ENCODE measurements at regions not wholly inside any gene's neighbourhood (a gene's known extent, or its start where the extent isn't known, plus 50 kb on each side); places are given as distances from the start of the nearest gene placed in this dataset.
"Not testable (repeated sequence)": the region's sequence is repeated elsewhere in the genome, so short reads cannot be mapped to it uniquely, and the experiment has no call there.

DNA sequence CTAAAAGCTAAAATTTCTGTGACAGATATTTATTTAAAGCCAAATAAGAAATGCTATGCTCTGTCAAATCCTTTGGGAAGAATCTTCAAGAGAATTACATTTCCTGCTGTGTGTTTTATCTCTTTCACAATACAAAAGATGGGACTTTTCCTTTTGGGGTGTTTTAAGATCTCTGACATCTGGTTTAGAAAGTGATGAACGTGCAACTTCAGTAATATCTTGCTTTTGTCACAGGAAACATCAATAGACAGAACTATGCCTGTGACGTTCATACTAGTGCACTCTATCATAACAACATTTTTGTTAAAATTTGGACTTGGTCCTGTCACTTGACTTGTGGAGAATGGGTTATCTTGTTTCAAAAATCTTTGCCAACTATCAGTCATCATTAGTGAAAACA, 195.7 kb upstream of the KCNMB2 start:
- Histone ChIP-seq H3K36me3 (no peaks in the 10 kb centered on the region), H3K27me3 (no peaks in the 10 kb centered on the region), H3K4me1 (peaks cover 14 to 28% of the 10 kb centered on the region in 2 donors), H3K4me3 (replicated peaks in 1 of 3) (no peak overlapping the region), H3K27ac (no peak overlapping the region), H3K9me3 (no peaks in the 10 kb centered on the region)
- DNase-seq = no peak
- 65 to 68% methylated on average over 2 of the region's 2 CpGs for WGBS, 2 donors
- TF ChIP-seq POLR2A (IDR thresholded peaks at IDR 0.05) = no peak
- TF ChIP-seq, protein P1, sequence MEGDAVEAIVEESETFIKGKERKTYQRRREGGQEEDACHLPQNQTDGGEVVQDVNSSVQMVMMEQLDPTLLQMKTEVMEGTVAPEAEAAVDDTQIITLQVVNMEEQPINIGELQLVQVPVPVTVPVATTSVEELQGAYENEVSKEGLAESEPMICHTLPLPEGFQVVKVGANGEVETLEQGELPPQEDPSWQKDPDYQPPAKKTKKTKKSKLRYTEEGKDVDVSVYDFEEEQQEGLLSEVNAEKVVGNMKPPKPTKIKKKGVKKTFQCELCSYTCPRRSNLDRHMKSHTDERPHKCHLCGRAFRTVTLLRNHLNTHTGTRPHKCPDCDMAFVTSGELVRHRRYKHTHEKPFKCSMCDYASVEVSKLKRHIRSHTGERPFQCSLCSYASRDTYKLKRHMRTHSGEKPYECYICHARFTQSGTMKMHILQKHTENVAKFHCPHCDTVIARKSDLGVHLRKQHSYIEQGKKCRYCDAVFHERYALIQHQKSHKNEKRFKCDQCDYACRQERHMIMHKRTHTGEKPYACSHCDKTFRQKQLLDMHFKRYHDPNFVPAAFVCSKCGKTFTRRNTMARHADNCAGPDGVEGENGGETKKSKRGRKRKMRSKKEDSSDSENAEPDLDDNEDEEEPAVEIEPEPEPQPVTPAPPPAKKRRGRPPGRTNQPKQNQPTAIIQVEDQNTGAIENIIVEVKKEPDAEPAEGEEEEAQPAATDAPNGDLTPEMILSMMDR (IDR thresholded peaks at IDR 0.05) = no peak
- intact Hi-C loops (cut with DNase I) = no loop called here

DNA sequence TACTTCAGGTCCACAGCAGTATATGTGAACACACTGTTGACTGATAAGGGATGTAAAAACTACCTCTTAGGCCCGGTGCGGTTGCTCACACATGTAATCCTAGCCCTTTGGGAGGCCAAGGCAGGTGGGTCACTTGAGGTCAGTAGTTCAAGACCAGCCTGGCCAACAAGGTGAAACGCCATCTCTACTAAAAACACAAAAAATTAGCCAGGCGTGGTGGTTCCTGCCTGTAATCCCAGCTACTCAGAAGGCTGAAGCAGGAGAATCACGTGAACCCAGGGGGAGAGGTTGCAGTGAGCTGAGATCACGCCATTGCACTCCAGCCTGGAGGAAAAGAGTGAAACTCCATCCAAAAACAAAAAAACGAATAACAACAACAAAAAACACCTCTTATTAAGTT, 194.6 kb upstream of the KCNMB2 start:
- Histone ChIP-seq H3K27me3 (no peaks in the 10 kb centered on the region), H3K4me1 (peaks cover 14 to 28% of the 10 kb centered on the region in 2 donors), H3K9me3 (no peaks in the 10 kb centered on the region), H3K4me3 (replicated peaks in 1 of 3) (no peak overlapping the region), H3K27ac (peak overlapping the region; percentile 28 to 69 (median 34)), H3K36me3 (no peaks in the 10 kb centered on the region)
- intact Hi-C loops (cut with DNase I) = no loop called here
- 40 to 47% methylated on average over 7 of the region's 7 CpGs for WGBS, 2 donors
- TF ChIP-seq, protein P1 (IDR thresholded peaks at IDR 0.05) = no peak
- no peak for TF ChIP-seq POLR2A (IDR thresholded peaks at IDR 0.05)
- DNase-seq = peak; percentile 54 to 68

DNA sequence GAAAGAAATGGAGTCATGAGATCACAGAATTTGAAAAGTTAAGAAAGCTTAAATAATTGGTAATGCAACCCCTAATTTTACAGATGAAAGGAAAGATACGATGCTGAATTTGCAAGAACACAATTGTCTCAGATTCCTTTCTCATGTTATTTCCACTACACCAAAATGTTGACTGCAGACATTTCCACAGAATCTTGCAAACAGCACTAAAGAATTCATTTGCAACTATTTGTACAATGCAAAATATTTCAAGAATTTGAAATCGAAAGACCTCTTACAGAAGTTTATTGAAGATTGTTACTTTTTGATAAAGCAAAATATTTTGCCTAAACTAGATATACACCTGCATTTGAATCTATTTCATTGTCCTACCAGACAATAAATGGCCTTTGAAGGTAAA, 194.1 kb upstream of the KCNMB2 start:
- no peaks in the 10 kb centered on the region for H3K9me3 ChIP-seq
- no peaks in the 10 kb centered on the region for H3K27me3 ChIP-seq
- H3K4me3 ChIP-seq (replicated peaks in 1 of 3) = no peak overlapping the region
- peaks cover 14 to 28% of the 10 kb centered on the region in 2 donors for H3K4me1 ChIP-seq
- intact Hi-C loops (cut with DNase I) = no loop called here
- TF ChIP-seq, protein P1 (IDR thresholded peaks at IDR 0.05) = no peak
- no peak for TF ChIP-seq POLR2A (IDR thresholded peaks at IDR 0.05)
- no peak for DNase-seq
- WGBS, 2 donors = 70 to 75% methylated on average over 2 of the region's 2 CpGs
- peak overlapping the region; percentile 28 to 69 (median 34) for H3K27ac ChIP-seq
- no peaks in the 10 kb centered on the region for H3K36me3 ChIP-seq

DNA sequence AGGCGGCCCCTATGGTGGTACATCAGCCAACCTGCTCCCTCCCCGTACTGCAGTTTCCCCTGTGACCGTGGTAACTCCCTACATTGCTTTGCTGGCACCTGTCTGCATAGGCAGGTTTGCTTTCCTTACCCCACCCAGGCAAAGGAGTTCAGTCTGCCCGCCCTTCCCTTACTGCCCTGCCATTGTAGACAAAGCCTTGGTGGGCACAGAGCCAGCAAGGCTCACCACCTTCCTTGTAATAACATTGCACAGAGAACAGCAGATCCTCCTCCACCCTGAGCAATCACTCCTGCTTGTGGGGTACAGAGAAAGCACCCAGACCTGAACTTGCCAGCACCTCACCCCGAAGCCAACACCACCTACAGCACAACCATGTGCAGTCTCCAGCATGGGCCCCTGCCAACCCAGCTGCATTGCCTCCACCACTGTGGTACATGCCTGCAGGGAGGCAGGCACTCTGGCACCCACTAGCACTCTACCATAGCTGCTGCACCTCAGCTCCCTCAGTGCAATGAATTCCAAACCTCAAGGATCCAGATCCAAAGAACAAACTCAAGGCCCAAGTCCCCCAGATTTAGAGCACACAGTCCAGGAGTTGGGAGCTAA, 192.7 kb upstream of the KCNMB2 start:
- TF ChIP-seq, protein P1 (IDR thresholded peaks at IDR 0.05) = no peak
- TF ChIP-seq POLR2A (IDR thresholded peaks at IDR 0.05) = no peak
- DNase-seq = peak; percentile 50 to 54
- WGBS, 2 donors = 72 to 80% methylated on average over 4 to 5 of the region's 5 CpGs
- no peak overlapping the region for H3K27ac ChIP-seq
- H3K4me3 ChIP-seq (replicated peaks in 1 of 3) = no peak overlapping the region
- H3K4me1 ChIP-seq = peaks cover 14 to 28% of the 10 kb centered on the region in 2 donors
- H3K36me3 ChIP-seq = no peaks in the 10 kb centered on the region
- no peaks in the 10 kb centered on the region for H3K27me3 ChIP-seq
- intact Hi-C loops (cut with DNase I) = no loop called here
- no peaks in the 10 kb centered on the region for H3K9me3 ChIP-seq

DNA sequence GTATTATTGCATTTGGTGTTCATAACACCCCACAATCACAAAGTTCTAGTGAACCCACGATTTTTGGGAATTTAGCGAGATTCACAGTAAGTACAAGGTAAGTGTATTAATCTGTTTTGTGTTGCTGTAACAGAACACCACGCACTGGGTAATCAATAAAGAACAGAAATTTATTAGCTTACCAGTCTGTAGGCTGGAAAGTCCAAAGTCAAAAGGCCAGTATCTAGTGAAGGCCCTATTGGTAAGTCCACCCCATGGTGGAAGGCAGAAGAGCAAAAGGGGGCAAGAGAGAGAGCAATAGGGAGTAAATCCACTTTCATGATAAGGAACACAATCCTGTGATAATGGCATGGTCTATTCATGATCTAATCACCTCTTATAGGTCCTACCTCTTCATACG, 190.3 kb upstream of the KCNMB2 start:
- no peaks in the 10 kb centered on the region for H3K9me3 ChIP-seq
- H3K36me3 ChIP-seq = no peaks in the 10 kb centered on the region
- TF ChIP-seq POLR2A (IDR thresholded peaks at IDR 0.05) = no peak
- TF ChIP-seq, protein P1 (IDR thresholded peaks at IDR 0.05) = no peak
- no peak for DNase-seq
- no peak overlapping the region for H3K27ac ChIP-seq
- intact Hi-C loops (cut with DNase I) = no loop called here
- H3K27me3 ChIP-seq = no peaks in the 10 kb centered on the region
- H3K4me3 ChIP-seq (replicated peaks in 1 of 3) = no peak overlapping the region
- 92 to 98% methylated on average over 4 of the region's 4 CpGs for WGBS, 2 donors
- peaks cover 14 to 28% of the 10 kb centered on the region in 2 donors for H3K4me1 ChIP-seq

DNA sequence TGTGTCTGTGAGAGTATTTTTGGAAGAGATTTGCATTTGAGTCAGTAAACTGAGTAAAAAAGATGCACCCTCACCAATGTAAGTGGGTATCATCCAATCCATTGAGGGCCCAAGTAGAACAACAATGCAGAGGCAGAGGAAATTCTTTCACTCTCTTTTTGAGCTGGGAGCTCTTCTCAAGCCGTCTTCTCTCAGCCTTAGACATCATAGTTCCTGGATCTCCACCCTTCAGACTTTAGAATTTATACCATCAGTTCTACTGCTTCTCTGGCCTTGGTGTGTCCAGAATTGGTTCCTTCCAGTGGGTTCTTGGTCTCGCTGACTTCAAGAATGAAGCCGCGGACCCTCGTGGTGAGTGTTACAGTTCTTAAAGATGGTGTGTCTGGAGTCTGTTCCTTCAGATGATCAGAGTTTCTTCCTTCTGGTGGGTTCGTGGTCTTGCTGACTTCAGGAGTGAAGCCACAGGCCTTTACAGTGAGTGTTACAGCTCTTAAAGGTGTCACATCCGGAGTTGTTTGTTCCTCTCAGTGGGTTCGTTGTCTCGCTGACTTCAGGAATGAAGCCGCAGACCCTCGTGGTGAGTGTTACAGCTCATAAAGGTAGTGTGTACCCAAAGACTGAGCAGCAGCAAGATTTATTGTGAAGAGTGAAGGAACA, 187.5 kb upstream of the KCNMB2 start:
- intact Hi-C loops (cut with DNase I); H3K27ac ChIP-seq; H3K9me3 ChIP-seq; H3K4me3 ChIP-seq (replicated peaks in 1 of 3); H3K36me3 ChIP-seq; H3K4me1 ChIP-seq; H3K27me3 ChIP-seq; DNase-seq: not testable (repeated sequence)
- WGBS, 2 donors = 95 to 99% methylated on average over 11 of the region's 11 CpGs

DNA sequence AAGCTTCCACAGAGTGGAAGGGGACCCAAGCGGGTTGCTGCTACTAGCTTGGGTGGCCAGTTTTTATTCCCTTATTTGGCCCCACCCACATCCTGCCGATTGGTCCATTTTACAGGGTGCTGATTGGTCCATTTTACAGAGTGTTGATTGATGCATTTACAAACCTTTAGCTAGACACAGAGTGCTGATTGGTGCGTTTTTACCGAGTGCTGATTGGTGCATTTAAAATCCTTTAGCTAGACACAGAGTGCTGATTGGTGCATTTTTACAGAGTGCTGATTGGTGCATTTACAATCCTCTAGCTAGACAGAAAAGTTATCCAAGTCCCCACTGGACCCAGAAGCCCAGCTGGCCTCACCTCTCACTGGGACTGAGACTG, 187.0 kb upstream of the KCNMB2 start:
- H3K9me3 ChIP-seq; H3K27me3 ChIP-seq; H3K4me3 ChIP-seq (replicated peaks in 1 of 3); H3K27ac ChIP-seq; DNase-seq; intact Hi-C loops (cut with DNase I); H3K4me1 ChIP-seq; H3K36me3 ChIP-seq: not testable (repeated sequence)
- WGBS, 2 donors = 100% methylated on average over 4 of the region's 4 CpGs

Data from thyroid gland (tissue), 4 donors.